CD4-positive, alpha-beta T cell treated with Interleukin-2 at 100 ng/mL for 4 hours (primary cell): ENCODE measurements at regions not wholly inside any gene's neighbourhood (a gene's known extent, or its start where the extent isn't known, plus 50 kb on each side); places are given as distances from the start of the nearest gene placed in this dataset.

Source experiments
- DNase-seq: peaks from one replicate; pipeline ENCODE4 v3.0.0-alpha.2; 2020; ENCODE audit warnings: low spot score

DNA sequence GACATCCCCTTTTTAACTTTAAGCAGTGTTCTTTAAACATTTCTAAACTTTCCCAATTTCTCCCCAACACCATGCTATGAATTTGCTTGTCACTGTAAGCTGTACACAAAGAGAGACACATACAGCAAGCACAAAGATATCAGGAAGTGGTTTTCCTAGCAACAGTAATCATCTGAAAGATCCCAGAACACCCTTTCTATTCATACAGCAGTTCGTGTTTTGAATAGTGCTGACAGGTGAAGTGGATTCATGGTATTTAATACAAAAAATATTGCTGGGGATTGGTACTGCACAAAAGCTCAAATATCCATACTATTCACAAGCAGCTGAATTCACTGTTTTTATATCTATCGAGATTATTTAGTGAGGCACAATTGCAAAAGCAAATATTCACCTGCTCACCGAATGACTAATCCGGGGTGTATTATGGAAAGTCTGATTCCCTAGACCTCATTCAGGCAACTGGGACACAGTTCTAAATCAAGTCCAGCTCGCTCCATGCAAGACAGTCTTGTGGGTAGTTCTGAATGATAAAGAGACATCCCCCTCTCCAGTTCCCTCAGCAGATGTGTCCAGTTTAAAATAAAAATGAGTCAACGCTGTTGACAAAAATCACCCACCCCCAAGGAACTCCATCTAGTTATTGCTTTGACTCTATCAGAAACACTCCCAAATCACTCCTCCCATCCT is 107.1 kb upstream of the TSHZ2 start:
- no peak for DNase-seq

GRCh38 chr20:52859156-52859876 is 112.8 kb upstream of the TSHZ2 start:
- DNase-seq: no peak

DNA sequence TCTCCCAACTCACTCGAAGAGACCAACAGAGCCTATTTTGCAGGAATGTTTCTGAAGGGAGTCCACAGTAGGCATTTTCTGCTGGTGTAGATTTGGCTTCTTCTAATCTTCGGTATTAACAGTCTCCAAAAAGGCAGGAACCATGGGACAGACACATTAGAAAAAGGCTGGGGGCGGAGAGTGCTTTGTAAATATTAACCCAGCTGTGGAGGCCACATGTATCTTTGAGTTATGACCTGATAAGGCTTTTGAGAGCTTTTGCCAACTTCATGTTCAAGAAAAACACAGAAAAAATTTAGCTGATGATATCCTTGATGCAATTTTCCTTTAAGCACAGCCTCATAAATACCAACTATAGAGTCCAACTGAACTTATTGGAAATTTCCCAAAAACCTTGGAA is 119.4 kb upstream of the TSHZ2 start:
- no peak for DNase-seq

DNA sequence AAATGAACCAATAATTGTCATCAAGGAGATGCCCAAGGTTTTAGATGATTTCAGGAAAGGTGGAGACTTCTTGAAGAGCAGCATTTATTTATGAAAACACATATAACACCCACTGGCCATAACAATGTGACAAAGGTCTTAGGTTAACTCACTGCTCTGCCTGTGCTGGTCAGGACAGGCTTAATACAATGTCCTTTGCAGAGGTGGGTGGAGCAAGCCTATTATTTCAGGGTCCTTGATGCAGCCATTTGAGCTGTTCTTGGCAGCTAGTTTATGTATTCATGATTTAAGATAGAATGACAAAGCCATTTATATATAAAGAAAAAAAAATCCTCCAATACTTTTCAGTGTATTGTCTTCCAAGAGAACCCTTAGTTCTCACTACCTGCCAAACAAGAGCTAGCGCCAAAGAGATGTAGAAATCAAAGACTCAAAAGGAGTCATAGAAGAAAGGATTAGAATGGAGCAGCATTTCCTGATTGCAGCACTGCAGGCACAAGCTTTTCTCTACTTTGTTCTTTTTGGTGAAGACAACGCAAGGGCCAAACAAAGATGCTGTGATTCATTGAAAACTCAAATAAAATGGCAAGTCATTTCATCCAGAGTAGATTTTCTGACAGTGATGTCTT is 124.3 kb upstream of the TSHZ2 start:
- no peak for DNase-seq

DNA sequence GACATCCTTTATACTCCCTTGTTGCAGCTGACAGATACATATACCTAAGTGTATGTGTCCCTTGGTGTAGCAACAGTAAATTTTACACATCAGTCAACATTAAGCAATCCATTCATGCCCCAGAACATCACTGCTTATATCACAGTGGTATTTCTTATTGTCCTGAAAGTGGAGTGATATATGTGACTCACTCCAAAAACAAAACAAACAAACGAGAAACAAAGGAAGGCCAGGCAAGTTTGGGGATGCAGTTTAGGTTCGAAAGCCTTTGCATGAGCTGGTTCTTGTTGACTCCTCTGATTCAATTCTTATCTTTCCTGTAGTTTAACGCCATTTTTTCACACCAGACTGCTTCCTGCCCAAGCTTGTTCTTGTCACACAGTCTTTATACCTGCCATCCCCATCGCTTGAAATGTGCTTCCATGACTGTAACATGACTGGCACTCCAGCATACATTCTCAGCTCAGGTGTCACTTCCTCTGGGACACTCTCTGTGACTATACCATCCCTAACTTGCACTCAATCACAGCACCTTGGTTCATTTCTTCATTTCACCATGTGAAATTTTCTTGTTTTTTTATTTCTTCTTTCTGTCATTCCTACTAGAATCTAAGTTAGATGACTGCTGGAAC is 125.0 kb upstream of the TSHZ2 start:
- no peak for DNase-seq

GRCh38 chr20:52845044-52845443 is 127.1 kb upstream of the TSHZ2 start:
- DNase-seq: no peak

- DNase-seq: no peak
Observed at GRCh38 chr20:52843425-52843824, 128.7 kb upstream of the TSHZ2 start.

DNA sequence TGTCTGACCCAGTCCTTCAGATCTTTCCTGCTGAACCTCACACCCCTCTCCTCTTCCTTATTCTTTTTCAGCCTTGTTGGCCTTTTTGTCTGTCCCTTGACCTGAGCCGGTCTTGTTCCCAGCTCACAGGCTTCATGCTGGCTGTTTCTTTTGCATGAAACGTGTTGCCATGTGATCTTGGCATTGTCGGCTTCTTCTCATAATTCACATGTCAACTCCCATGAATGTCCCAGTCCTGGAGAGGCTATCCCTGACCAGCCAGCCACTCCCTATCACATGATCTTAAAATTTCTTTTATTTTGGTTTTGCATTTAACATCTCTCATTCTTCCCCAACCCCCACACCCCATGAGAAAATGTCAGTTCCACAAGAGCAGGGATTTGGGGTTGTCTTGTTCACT is 131.2 kb upstream of the TSHZ2 start:
- no peak for DNase-seq

DNA sequence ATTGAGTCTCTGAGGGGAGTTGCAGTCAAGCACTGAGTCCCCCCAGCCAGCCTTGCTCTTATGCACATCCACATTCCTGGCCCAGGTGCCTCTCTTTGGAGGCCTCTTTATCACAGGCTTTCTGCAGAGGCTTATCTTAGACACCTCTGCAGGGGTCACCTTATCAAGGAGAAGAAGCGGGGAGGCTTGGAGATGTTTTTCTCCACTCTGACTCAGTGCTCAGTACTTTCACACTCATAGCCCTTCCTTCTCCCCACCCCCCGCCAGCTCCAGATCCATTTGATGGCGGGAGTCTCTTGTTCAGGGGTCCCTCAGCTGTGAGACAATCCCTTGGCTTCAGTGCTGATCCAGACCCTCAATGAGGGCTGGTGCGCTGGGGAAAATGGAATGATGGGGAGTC is 132.1 kb upstream of the TSHZ2 start:
- no peak for DNase-seq

DNA sequence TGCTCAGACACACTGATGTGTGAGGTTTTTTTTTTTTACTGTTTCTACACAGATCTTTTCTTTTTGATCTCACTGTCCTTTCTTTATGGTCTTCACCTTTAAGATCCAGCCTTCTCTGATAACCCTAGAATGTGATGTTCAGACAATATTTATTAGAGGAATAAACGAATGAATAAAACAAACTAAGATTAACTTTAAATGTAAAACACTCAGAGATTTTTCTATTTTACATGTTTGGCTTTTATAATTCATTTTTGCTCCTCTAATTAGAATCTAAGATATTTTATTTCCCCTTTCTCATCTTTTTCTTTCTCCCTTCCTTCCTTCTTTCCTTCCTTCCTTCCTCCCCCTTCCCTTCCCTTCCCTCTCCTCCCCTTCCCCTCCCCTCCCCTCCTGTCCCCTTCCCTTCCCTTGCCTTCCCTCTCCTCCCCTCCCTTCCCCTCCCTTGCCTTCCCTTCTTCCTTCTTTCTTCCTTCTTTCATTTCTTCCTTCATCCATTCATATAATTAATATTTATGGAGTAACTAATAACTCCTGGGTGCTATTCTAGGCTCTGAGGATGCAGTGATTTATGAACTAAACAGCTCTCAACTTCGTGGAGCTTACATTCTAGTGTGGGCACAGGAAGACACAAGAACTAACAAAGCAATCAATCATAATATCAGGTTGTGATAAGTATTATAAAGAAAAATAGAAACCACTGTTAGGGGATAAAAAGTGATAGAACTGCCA is 133.5 kb upstream of the TSHZ2 start:
- no peak for DNase-seq

GRCh38 chr20:52837378-52837777 is 134.8 kb upstream of the TSHZ2 start:
- no peak for DNase-seq

- DNase-seq: no peak
Observed at GRCh38 chr20:52833901-52834300, 138.3 kb upstream of the TSHZ2 start.

GRCh38 chr20:52832151-52832774 is 139.9 kb upstream of the TSHZ2 start:
- no peak for DNase-seq

DNA sequence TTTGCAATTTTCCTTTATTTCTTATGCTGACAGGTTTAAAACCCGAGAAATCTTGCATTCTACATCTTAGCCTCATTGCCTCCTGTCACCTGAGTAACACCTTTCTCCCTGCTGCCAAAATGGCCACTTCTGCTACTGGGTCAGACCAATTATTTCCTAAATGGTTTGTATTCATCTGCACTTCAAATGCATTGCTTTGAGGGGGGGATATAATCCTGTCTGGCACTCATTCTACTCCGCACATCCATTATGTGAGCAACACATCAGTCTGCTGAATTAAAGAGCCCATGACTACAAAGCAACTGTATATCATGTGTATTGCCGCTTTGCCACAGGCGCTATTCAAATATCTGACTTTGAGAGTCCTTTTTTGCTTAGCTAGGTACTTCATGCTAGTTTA is 141.6 kb upstream of the TSHZ2 start:
- no peak for DNase-seq

- no peak for DNase-seq
Observed at GRCh38 chr20:52829111-52829510, 143.0 kb upstream of the TSHZ2 start.

DNA sequence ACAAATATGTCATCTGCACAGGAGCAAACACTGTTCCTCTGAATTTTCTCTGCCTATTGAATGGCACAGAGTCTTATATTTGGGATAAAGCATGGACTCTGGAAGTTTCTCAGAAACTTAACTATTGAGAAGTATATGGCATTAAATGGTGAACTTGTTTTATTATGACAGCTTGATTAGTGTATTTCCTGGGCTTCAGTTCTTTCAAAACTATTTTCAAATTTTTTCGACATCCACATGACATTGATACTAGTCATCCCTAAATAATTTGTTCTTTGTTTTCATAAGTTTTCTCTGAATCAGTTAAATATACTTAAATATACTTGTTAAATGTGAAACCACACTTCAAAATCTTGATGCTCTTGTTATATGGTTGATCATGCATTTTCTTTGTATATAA is 144.0 kb upstream of the TSHZ2 start:
- DNase-seq: no peak

GRCh38 chr20:52826722-52827121 is 145.4 kb upstream of the TSHZ2 start:
- DNase-seq: no peak

GRCh38 chr20:52826321-52826720 is 145.8 kb upstream of the TSHZ2 start:
- no peak for DNase-seq

DNA sequence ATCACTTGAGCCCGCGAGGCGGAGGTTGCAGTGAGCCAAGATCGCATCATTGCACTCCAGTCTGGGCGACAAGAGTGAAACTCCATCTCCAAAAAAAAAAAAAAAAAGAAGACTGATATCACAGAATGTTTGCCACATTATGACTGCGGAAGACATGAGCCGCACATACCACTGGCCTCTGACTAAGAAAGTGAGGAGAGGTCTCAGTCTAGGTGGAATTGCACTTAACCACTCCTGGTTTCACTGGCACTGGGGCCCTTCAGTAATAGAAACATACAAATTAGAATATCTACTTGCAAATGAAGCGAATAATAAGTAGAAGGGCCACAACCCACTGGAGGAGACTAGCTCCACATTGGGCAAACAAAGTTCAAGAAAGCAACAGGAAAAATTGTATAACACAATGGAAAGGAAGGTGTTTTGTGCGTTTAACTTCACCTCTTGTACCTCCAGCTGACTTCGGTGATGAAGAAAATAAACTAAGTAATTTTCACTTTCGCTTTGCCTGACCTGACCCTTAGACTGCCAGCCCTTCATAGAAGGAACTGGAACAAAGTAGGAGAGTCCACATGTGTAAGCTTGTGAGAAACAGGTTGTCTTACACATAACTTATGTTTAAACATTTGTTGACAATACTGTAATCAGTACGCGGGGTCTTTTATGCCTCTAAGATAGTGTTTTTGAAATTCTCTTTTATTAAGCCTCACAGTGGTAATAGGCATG is 147.5 kb upstream of the TSHZ2 start:
- DNase-seq: no peak

DNA sequence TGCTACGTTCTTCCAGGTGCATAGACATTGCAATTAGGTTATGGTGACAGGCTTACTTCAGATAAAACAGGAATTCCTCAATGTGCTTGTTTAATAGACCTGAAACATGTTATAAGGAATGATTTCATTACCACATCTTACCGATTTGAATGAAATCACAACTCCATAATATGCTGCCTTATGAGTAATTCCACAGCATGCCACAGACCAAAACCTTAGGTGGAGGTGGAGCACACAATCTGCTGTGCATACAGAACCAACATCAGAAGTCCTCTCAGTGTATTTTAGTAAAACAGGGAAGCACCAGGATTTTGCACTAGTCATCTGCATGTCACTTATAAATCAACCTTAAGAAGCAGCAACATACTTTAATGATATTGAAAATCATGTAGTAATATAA is 148.9 kb upstream of the TSHZ2 start:
- DNase-seq: no peak

GRCh38 chr20:52820641-52821292 is 151.4 kb upstream of the TSHZ2 start:
- DNase-seq: no peak
